ENCODE measurements at regions not wholly inside any gene's neighbourhood (a gene's known extent, or its start where the extent isn't known, plus 50 kb on each side); places are given as distances from the start of the nearest gene placed in this dataset.

DNA sequence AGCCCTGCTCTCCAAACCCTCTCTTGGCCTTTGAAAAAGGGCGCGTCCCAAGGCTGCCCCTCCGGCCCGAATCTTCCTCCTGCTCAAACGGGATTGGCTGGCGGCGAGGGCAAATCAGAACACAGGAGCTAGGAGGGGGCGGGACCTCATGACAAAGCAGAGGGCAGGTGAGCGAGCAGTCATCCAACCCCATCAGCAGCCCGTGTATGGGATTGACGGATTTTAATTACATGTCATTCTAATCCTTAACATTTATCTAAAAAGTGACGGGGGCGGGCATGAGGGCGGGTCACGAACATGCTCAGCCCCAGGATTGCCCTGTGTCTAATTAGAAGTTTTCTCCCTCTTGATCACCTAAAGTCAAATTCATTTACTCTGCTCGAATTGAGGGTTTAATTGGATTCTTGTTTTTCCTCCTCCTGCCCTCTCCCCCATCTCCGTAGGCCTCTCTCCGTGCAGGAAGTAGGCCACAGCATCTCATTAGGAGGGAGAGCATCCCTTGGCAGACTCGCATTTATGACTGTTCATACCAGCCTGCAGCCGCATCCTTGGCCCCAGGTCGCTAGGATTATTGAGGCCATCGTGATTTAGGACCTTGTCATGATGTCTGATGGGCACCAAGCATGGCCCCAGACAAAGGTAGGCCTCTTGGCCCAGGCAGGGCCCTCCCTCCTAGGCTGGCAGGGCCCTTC is 147.1 kb downstream of the CHST1 start:
- DNase-seq, result no peak

DNA sequence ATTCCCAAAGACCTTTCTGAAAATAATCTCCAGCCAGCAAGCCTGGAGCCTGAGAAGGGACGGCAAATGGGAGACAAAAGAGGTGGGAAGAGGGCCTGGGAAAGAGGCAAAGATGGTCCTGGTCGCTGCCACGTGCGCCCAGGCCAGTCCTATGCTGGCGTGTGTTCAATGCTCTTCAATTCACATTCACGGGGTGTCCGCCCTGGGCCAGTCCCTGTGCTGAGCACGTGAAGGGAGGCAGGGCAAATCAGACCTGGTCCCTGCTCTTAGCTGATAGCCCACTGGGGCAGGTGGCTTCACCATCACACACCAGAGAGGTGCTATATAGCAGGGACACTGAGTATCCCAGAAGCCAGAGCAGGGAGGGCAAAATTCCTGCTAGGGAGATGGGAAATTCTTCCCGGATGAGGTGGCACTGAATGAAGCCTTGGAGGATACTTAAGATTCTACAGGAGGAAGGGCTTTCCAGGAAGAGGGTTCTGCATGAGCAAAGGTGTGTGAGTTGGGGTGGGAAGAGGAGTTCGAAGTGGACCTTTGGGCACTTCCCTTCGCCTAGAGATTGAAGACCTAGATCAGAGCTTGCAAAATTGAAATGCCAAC is 148.2 kb downstream of the CHST1 start:
- no peak for DNase-seq

DNA sequence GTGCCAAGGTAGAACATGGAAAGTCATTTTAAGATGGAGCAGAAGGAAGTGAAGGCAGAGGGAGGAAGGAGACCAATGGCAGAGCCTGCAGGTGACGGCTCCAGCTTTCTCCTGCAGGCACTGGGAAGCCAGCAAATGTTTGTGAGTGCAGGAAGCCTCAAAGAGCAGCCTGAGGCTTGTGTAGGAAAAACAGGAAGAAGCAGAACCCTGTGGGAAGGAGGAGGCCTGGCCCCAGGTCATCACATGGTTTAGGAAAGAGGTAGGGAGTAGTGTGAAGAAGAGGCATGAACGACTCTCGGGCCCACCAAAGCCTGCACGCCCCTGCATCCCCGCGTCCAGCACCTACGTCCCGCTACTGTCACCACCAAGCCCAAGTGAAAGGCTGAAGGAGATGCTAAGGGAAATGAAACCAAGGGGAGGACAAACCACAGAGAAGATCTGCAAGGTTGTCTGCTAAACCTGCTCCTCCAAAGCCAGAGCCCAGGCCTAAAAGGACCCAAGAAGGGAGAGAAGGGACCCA is 151.5 kb downstream of the CHST1 start:
- no peak for DNase-seq

DNA sequence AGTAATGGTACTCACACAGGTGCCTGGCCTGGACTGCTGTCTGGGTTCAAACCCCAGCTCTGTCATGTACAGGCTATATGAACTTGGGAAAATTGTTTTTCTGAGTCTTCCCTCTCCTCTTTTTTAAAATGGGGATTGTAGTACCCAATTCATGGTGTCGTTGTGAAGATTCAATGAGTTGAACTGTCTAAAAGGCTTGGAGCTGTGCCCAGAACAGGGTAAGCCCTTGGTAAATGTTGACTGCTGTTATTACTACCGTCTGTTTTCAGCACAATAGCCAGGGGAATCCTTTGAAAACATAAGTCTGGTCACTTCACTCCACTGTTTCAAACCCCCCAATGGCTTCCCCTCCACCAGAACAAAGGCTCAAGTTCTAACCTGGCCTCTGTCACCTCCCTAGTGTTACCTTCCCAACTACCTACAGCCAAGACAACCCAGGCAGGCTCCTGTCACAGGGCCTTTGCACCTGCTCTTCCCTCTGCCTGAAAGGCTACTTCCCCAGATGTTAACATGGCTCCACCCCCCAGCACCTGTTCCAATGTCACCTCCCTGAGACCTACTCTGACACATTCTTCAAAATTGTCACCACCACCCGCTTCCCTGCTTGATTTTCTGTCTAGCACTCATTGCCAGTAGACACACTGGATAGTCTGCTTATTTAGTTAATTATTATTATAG is 152.8 kb downstream of the CHST1 start:
- DNase-seq, result no peak

DNA sequence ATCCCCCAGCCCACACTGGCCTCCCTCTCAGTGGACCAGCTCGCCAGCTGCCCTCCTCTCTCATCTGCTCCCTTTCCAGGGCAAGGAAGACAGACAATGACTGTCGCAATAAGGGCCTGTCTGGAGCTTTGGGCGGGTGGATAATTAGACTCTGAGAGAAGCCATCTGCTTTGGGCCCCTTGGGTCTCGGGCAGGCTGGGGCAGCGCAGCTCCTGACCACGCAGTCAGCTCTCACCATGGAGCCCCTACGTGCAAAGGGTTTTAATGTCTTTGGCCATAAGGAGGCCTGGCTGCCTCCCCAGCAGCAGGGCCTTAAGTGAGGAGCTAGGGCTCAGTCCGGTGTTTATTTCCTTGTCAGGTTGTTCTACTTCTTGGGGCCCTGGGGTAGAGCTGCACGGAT is 153.9 kb downstream of the CHST1 start:
- no peak for DNase-seq

DNA sequence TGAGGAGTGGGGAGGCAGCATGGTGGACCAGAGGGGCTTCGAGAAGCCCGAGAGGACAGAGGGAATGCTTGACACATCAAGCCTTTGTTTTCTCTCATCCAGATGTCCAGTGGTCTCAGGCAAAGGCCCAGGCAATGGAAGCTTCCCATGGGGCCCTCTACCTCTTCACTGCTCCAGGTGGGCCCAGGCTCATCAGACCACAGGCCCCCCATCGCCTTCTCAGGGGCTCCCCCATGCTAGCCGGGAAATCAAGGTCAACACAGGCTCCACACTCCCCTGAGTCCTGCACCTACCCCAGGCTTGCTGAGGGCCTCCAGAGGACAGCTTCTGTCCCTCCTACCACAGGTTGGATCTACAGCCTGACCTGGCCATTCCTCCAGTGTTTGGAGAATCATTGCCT is 157.5 kb downstream of the CHST1 start:
- DNase-seq, result no peak

DNA sequence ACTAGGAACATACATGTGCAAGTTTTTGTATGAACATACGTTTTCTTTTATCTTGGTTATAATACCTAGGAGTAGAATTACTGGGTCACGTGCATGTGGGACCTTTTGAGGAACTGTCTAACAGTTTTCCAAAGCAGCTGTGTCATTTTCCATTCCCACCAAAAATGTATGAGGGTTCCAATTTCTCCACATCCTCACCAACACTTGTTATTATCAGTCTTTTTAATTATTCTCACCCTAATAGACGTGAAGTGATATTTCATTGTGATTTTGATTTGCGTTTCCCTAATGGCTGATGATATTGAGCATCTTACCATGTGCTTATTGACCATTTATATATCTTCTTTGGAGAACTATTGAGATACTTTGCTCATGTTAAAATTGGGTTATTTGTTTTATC is 162.1 kb downstream of the CHST1 start:
- no peak for DNase-seq

DNA sequence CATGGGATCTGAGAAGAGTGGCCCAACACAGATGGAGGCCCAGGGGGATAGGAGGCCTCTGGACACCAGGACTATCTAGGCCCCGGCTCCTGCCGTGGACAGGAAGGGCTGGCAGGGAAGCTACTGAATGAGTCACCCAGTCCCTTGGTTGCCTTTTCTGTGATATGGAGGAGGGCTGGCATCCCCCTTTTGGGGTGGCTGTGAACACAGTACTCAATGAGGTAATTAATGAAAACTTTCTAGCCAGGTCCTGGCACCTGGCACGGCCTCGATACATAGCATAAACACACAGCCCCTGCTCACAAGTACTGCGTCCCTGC is 163.2 kb downstream of the CHST1 start:
- no peak for DNase-seq

DNA sequence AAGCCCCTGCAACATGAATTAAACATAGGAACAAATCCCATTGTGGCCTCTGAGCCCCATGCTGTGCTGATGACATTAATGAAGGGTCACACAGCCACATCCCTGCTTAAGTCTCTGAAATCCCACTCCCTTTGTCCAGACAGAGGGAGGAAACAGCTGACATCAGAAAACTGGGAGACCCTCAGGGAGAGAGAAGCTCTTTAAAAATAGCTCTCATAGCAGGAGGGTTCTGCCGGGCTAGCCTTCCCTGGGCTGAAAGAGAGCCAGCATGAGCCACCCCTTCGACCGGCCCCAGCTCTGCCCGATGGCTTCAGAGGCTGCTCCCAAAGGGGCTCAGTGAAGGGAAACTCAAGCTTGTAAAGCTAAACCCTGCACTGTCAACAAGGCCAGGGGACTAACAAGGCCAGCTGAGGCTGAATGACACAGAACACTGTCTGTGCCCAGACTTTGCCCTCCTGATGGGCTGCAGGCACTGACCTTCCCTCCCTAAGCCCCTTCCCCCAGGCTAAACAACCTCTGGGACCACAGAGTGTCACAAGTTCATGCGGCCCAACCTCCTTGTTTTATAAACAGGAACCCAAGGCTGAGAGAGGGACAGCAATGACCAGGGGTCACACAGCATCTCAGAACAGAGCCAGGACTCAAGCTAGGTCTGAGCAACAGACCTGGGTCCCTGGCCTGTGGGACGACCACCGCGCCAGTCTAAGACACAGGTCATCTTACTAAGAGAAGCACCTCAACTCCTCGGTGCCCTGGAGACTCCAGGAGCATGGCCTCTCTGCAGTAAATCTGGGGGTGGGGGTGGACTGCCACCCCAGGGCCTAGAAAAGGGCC is 163.8 kb downstream of the CHST1 start:
- DNase-seq, result no peak

DNA sequence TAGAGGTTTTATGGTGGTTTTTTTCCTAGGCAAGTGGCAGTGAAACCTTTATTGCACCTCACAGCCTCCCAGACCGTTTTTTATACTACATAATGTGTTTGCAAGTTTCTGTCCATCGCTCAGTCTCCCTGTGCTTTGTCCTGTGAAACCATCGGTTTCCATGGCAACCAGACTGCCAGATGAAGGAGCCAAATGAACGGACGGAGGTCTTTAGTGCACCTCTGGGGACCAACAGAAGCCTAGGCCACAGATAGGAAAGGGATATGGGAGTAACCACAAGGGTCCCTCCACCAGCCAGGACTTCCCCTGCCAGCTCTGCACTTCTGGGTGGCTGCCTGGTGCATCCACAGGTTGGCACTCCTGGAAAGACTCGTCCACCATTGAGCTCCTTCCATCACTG is 165.0 kb downstream of the CHST1 start:
- no peak for DNase-seq

DNA sequence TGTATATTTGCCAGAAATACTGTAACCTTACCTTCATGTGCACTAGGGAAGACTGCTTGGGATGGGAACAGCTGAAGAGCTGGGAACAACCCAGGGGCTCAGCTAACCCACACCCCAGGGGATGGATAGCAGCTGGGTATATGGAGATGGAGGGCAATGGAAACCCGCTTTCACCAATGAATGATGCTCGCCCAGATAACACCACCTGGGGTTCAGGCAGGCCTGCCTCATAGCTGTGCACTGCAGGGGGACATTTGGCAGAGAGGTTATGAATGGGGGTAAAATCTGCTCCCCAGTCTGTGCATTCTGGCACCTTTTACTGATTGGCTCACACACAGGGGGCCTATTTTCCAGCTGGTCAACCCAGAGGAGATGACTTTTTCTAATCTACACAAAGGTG is 170.7 kb downstream of the CHST1 start:
- no peak for DNase-seq

DNA sequence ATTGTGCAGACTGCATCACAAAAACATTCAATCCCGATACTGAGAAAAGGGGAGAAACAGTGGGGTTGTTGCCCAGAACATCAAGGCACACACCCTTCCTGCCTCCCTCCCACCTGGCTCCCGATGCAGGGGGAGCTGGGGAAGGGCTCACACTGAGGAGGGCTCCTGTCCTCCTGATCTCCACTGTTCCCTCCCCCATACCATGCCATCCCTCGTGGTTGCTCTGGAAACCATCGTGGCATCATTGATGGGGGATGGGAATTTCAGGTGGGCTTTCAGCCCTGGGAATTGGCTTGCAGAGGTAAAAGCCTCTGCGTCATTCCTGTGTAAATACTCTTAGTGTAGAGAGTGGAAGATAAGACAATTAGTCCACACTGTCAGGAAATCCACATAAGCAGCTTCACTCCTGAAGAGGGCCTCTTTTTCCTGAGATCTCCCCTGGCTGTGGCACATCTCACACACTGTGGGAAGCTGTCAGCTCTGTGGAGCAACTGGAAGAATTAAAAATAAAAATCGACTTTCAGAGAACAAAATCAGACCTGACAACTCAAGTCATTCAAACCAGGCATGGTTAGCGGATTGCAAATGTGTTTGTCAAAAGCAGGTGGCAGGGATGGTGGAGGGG is 176.0 kb downstream of the CHST1 start:
- no peak for DNase-seq

DNA sequence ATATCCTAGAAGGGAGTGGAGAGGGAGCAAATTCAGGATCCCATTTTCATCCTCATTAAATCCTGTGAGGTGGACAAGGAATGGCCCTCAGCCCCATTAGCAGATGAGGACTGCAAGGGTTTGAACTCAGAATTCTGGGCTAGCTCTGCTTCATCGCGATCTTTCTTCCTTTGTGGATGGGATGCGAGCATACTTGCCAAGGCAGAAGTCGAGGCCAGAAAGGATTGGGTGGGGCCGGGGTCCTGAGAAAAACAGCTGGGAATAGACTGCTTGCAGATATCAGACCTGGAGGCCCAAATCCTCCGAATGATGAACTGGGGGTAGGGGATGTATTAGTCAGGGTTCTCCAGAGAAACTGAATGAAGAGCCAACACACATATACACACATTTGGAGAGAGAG is 179.0 kb downstream of the CHST1 start:
- no peak for DNase-seq

DNA sequence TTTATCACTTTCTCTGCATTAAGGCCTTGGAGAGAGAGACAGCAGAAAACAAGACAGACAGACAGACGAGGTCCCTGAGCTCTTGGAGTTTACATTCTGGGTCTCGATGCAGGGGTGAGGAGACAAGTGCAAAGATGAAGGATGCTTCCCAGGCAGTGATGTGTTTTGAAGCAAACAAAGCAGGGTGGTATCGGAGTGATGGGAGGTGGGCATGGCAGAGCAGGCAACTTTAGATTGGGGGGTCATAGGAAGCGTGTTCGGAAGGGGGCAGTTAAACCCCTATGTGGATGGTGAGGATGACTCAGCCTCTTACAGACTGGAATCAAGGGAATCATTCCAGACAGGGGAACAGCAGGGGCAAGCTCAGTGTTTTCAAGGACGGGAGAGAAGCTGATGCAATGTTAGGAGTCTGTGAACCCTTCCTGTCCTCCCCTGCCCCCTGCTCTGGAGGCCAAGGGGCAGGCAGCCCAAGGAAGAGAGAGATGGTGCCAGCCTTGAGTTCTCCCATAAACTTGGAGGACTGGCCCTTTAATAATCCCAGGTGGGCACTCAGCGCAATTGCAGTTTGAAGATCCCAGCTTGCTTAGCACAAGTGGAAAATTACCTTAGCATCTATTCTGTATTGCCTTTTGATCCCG is 180.2 kb downstream of the CHST1 start:
- no peak for DNase-seq

DNA sequence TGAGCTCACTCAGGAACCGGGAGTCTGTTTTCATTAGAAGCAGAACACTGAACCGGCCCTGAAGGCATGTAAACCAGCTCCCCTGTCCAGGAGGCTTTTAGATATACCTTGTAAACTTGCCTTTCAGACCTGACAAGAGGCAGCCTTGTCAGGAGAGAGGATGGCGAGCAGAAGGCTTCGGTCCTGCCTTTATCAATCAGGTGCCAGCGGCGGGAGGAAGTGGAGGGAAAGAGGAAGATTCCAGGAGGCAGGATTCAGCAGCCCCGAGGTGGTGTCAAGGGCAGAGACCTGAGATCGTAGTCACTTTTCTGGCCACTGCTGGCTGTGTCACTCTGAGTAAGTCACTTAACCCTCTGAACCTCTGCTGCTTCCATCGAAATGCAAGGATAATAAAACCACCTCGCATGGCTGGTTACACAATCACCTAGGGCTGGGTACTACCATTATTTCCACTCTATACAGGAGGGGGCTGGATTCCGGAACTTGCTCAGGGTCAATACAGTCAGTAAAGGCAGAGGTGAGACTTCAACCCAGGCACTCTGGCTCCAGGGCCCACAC is 181.0 kb downstream of the CHST1 start:
- DNase-seq, result no peak

DNA sequence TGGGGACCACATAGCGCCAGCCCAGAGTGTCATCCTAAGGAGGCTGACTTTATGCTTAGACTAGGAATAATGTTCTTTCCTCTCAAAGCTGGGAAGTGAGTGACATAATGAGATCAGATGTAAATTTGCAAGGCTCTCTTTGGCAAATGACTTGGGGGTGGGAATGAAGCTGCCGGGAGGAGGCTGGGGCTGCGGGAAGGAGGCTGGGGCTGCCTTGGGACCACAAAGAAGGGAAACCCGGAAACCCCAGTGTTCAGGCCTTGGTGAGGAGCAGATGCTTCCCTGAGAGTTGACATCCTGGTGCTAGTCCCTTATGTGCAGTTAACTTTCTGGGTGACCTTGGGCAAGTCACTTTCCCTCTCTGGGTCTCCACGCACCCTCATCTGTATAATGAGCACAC is 182.0 kb downstream of the CHST1 start:
- DNase-seq, result no peak

DNA sequence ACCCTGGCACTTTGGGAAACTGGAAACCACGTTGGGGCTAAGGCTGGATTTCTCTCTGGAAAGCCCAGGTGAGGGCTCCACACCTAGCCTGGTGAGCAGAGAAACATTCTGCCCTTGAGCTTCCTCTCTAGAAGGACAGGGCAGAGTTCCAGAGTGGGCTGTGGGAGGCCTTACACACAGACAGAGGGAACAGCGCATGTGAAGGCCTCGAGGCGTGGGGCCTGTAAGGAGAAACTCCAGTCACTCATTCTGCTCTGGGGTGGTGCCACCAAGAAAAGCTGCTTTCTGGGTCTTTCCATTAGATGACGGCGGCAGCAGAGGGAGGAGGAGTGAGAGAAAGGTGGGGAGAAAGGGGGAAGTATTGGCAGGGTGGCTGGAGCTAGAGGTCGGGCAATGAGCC is 183.1 kb downstream of the CHST1 start:
- DNase-seq, result no peak

DNA sequence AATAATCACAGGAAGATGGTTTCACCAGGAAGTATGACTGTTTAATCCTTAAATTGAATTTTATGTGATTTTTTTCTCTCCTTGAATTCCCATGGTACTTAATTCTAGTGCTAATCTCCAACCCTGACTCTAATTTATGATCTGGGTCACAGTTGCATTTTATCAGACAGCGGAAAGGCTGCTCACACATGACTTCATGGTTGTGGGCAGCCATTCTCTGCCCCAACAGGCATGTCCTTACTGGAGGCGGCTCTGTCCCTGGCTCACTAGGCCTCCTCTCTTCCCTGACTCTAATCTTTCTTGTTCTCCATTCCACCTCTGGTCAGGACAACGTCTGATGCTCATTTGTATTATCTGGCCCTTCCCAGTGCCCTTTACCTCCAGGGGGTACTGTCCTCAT is 184.4 kb downstream of the CHST1 start:
- DNase-seq, result no peak

DNA sequence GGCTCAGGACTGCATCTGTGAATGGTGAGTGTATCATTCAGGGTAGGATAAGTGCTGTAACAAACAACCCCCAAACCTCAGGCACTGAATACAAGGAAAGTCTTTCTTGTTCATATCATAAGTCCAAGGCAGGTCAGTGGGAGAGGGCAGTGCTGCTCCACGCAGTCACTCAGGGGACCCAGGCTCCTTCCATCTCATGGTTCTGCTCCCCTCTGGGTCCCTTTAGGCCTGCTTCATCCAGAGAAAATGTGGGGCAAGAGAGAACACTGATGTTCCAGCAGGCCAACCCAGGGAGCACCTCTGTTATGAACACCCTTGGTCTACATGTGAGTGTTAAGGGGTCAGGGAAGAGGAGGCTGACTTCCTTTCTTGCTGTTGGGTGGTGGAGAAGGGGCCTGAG is 187.8 kb downstream of the CHST1 start:
- DNase-seq, result no peak

DNA sequence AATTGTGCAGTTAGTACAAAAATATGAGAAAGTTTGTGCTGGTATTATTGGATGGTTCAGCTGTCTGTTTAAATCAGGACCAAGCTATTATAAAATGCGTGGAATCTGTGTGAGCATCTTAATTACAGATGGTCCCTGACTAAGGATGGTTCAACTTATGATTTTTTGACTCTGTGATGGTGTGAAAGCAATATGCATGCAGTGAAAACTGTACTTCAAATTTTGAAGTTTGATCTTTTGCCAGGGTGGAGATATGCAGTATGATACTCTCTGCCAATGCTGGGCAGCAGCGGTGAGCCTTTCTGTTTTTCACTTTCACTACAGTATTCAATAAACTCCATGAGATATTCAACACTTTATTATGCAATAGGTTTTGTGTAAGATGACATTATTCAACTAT is 189.3 kb downstream of the CHST1 start:
- DNase-seq, result no peak

DNA sequence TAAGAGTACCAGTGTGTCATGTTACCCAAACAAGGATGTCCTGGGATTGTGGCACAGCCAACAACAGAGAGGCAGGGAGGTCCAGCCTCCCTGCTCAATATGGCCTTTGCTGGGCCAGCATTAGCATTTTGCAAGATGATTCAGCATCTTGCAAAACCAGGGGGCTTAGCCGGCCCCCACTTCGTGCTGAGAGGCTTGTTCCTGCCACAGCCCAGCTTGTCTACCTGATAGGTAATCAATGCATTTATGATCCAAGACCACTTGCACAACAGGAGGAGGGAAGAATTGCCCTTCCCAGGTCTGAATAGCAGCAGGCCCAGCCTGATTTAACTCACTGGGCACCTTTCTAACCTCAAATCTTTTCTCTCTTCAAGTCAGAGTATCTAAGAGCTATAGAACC is 189.0 kb upstream of the SYT13 start:
- DNase-seq, result no peak

DNA sequence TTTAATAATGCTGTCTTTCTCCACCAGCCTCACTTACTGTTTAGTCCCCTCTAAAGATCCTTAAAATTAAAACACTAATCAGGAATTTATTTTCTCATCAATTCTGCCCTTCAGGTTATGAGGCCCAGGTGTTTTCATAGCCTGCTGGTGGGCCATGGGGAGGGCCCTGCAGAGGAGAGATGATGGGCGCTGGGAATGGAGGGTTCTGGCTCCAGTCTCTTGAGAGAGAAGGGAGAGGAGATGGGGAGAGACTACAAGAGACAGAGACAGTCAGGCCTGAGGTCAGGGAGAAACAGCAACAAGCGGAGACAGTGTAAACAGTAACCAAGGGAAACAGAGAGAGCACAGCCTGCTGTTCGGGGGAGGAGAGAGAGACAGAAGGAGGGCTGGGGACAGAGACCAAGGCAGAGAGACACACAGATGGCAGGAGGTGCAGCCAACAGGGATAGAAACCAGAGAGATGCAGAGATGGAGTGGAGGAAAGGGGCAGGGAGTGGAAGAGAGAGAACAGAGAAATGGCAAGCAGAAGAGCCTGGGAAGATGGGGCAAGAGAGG is 187.3 kb upstream of the SYT13 start:
- DNase-seq, result no peak

All from hematopoietic multipotent progenitor cell treated with erythropoietin and hydrocortisone succinate and interleukin-3 and kit ligand, for 8 days (in vitro differentiated cells).